Esophagus muscularis mucosa (tissue), 4 donors: ENCODE measurements at regions not wholly inside any gene's neighbourhood (a gene's known extent, or its start where the extent isn't known, plus 50 kb on each side); places are given as distances from the start of the nearest gene placed in this dataset.

ENCODE experiments used
- DNase-seq: peaks from one replicate; pipeline ENCODE4 v3.0.0-alpha.2; 2017; ENCODE audit errors: extremely low spot score
- H3K27ac ChIP-seq, 4 donors: fragments of 200-600 bp; sonication (generic); replicated peaks in 1 of 4; 1 replicate in 3 of 4; 2 replicates in 1 of 4; pipeline ENCODE4 v1.5.1; 2016 to 2019; ENCODE audit warnings: mild to moderate bottlenecking in 1 of 4
- H3K27me3 ChIP-seq, 4 donors: fragments of 200-600 bp; sonication (generic); one replicate each; pipeline versions ENCODE4 v1.5.1 to v1.6.0; 2016 to 2019
- H3K36me3 ChIP-seq, 4 donors: fragments of 200-600 bp; sonication (generic); one replicate each; pipeline ENCODE4 v1.5.1; 2016 to 2019
- H3K4me1 ChIP-seq, 4 donors: fragments of 200-600 bp; sonication (generic); one replicate each; pipeline ENCODE4 v1.5.1; 2016 to 2019
- H3K4me3 ChIP-seq, 4 donors: fragments of 200-600 bp; sonication (generic); 1 replicate in 2 of 4; 2 replicates in 2 of 4; pipeline ENCODE4 v1.5.1; 2016 to 2019; ENCODE audit warnings: mild to moderate bottlenecking in 4 of 4, moderate library complexity in 1 of 4
- H3K9me3 ChIP-seq, 4 donors: fragments of 200-600 bp; sonication (generic); 1 replicate in 3 of 4; 2 replicates in 1 of 4; pipeline ENCODE4 v1.5.1; 2016 to 2019
- EP300 ChIP-seq: sonication (generic); formaldehyde crosslinking; IDR thresholded peaks from one replicate; pipeline ENCODE4 v1.6.1; 2017; ENCODE audit warnings: antibody characterized with exemption
- POLR2A ChIP-seq: fragments of 450-650 bp; IDR thresholded peaks from one replicate; pipeline ENCODE4 v1.6.1; 2017; ENCODE audit warnings: antibody characterized with exemption, moderate library complexity, mild to moderate bottlenecking, low read depth
- POLR2AphosphoS5 ChIP-seq, 2 donors: sonication (generic); formaldehyde crosslinking; IDR thresholded peaks; one replicate each; pipeline ENCODE4 v1.6.1; 2017; ENCODE audit warnings: antibody characterized with exemption in 2 of 2
- WGBS: methylation state at CpG from one replicate; pipeline ENCODE4 v1.1.5; 2018; 5-methylcytosine and 5-hydroxymethylcytosine counted together
- intact Hi-C: fragments of 100-400 bp; cut with DNase I; formaldehyde crosslinking; loops from one replicate; pipeline ENCODE4 v1.15.1; 2023
- TF ChIP-seq, protein P1 (sequence below), 3 experiments: fragments of 200-600 bp in 2 of 3; fragments of 450-650 bp in 1 of 3; sonication (generic) in 2 of 3; IDR thresholded peaks; one replicate each; pipeline ENCODE4 v1.5.1; 2017 to 2019; ENCODE audit warnings: antibody characterized with exemption in 3 of 3, mild to moderate bottlenecking in 2 of 3, moderate library complexity in 1 of 3

DNA sequence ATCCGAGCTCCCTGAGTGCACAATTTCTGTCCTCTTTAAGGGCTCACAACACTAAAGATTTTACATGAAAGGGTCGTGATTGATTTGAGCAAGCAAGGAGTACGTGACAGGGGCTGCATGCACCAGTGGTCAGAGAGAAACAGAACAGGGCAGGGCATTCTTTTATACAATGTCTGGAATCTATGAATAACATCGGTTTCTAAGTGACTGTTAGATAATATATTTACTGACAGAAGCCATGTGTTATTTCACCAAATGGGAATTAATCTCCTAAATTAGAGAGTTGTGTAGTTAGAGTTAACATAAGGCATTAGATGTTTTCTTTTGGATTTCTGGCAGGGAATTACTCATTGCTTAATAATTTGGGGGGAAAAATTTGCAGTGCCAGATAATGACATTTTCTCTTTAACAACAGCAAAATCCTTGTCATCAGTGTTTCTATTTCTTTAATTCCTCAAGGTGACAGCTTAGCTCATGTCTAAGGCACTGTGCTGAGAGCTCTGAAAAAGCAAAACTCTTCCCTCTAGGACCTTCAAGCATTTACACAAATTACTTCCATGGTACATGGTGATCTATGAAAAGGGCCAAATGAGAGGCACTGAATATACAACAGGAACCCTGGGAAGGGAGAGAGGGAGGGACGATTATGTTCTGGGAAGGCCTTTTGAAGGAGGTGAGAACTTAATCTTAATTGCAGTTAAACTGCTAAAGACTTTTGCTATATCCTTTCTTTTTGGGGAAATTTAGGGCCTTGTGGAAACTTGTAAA is 145.0 kb downstream of the RTL3 start:
- intact Hi-C loops: loop anchor here (10.0 kb wide), 2 partner anchors 199 to 379 kb away; partner anchors contain the start of gene TAF9B
- no peaks in the 10 kb centered on the region for H3K27me3 ChIP-seq
- TF ChIP-seq POLR2A: no peak
- TF ChIP-seq, protein P1, sequence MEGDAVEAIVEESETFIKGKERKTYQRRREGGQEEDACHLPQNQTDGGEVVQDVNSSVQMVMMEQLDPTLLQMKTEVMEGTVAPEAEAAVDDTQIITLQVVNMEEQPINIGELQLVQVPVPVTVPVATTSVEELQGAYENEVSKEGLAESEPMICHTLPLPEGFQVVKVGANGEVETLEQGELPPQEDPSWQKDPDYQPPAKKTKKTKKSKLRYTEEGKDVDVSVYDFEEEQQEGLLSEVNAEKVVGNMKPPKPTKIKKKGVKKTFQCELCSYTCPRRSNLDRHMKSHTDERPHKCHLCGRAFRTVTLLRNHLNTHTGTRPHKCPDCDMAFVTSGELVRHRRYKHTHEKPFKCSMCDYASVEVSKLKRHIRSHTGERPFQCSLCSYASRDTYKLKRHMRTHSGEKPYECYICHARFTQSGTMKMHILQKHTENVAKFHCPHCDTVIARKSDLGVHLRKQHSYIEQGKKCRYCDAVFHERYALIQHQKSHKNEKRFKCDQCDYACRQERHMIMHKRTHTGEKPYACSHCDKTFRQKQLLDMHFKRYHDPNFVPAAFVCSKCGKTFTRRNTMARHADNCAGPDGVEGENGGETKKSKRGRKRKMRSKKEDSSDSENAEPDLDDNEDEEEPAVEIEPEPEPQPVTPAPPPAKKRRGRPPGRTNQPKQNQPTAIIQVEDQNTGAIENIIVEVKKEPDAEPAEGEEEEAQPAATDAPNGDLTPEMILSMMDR (IDR thresholded peaks at IDR 0.05): no peak
- TF ChIP-seq POLR2AphosphoS5 (IDR thresholded peaks at IDR 0.05): no peak
- TF ChIP-seq EP300: no peak
- DNase-seq: no peak
- H3K4me3 ChIP-seq: no peak overlapping the region
- peak overlapping the region; percentile 59 to 67 (median 66) for H3K27ac ChIP-seq
- WGBS: 33% methylated on average over 5 of the region's 5 CpGs
- no peaks in the 10 kb centered on the region for H3K9me3 ChIP-seq
- no peaks in the 10 kb centered on the region for H3K36me3 ChIP-seq
- H3K4me1 ChIP-seq: peaks cover 0 to 29% (median 17%) of the 10 kb centered on the region in 4 donors

DNA sequence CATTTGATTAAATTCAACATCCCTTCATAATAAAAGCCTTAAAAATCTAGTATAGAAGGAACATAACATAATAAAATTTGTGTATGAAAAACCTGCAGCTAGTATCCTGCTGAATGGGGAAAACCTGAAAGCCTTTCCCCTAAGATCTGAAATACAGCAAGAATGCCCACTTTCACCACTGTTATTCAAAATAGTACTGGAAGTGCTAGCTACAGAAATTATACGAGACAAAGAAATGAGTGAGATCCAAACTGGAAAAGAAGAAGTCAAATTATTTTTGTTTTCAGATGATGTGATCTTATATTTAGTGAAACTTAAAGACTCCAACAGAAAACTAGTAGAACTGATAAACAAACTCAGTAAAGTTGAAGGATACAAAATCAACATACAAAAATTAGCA is 152.9 kb downstream of the RTL3 start:
- TF ChIP-seq EP300 (no peak), POLR2AphosphoS5 (IDR thresholded peaks at IDR 0.05) (no peak)
- Histone ChIP-seq H3K27me3 (no peaks in the 10 kb centered on the region), H3K27ac (no peak overlapping the region), H3K36me3 (no peaks in the 10 kb centered on the region), H3K4me1 (no peaks in the 10 kb centered on the region), H3K9me3 (no peaks in the 10 kb centered on the region), H3K4me3 (no peak overlapping the region)
- DNase-seq: no peak
- intact Hi-C loops: no loop called here
- 72% methylated on average over 1 of the region's 1 CpG for WGBS

DNA sequence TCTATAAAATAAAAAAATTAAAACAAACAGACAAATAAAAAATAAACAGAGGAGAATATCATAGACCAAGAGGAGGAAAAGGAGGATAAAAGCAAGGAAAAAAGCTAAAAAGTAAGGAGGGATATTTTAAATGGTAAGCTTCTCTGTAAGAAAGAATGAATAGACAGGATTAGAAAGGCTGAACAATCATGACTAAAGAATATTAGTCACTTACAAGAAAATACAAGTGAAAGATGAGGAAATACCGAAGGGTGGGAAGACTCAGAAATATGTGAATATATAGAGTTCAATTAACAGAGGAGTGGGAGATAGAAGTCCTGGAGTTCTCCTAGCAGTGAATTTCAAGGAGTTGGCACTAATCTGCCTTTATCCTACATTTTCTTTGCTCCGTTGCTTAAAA is 162.6 kb downstream of the RTL3 start:
- DNase-seq: no peak
- no peak overlapping the region for H3K4me3 ChIP-seq
- H3K27me3 ChIP-seq: no peaks in the 10 kb centered on the region
- no peaks in the 10 kb centered on the region for H3K36me3 ChIP-seq
- 79% methylated on average over 2 of the region's 2 CpGs for WGBS
- H3K27ac ChIP-seq: no peak overlapping the region
- no peaks in the 10 kb centered on the region for H3K9me3 ChIP-seq
- intact Hi-C loops: no loop called here
- H3K4me1 ChIP-seq: no peaks in the 10 kb centered on the region
- TF ChIP-seq POLR2A (no peak), POLR2AphosphoS5 (IDR thresholded peaks at IDR 0.05) (no peak), EP300 (no peak)
- TF ChIP-seq, protein P1 (IDR thresholded peaks at IDR 0.05): no peak

DNA sequence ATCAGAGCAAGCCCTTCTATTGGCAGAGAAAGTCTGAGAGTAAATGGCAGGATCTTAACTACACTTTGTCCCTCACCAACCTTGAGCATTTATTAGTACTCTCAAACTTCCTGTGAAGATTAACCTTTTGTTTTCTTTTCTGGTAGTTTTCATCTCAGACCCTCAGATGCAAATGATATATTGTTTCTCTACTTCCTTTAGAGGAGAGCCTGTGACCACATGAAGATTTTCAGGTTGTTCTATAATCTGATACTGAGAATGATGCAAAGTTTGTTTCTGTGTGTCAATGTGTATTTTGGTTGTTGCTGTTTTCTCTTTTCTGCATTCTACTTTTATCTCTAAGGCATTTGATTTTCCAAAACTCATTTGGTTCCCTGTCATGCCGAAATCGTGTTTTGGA is 165.8 kb upstream of the CYSLTR1 start:
- Histone ChIP-seq H3K4me1 (no peaks in the 10 kb centered on the region), H3K27ac (no peak overlapping the region), H3K4me3 (no peak overlapping the region), H3K36me3 (no peaks in the 10 kb centered on the region), H3K9me3 (peaks cover 0 to 5% (median 0%) of the 10 kb centered on the region in 4 donors), H3K27me3 (no peaks in the 10 kb centered on the region)
- intact Hi-C loops: no loop called here
- no peak for TF ChIP-seq POLR2AphosphoS5 (IDR thresholded peaks at IDR 0.05)
- no peak for TF ChIP-seq POLR2A
- TF ChIP-seq, protein P1 (IDR thresholded peaks at IDR 0.05): no peak
- TF ChIP-seq EP300: no peak
- WGBS: 61% methylated on average over 2 of the region's 2 CpGs
- no peak for DNase-seq

DNA sequence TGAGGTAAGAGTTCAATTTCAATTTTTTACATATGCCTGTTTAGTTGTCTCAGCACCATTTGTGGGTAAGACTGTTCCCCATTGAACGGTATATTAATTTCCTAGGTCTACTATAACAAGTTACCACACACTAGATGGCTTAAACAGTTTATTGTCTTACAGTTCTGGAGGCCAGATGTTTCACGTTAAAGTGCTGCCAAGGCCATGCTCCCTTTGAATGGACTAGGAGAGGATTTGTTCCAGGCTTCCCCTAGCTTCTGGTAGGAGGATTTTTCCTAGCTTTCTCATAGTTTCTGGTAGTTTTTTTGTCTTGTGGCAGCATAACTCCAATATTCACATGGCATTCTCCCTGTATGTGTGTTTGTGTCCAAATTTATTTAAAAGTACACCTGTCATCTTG is 149.3 kb upstream of the CYSLTR1 start:
- 10% methylated on average over 2 of the region's 2 CpGs for WGBS
- intact Hi-C loops: no loop called here
- Histone ChIP-seq H3K4me3 (no peak overlapping the region), H3K27me3 (no peaks in the 10 kb centered on the region), H3K4me1 (no peaks in the 10 kb centered on the region), H3K9me3 (no peaks in the 10 kb centered on the region), H3K36me3 (no peaks in the 10 kb centered on the region), H3K27ac (no peak overlapping the region)
- TF ChIP-seq EP300: no peak
- no peak for TF ChIP-seq POLR2AphosphoS5 (IDR thresholded peaks at IDR 0.05)
- TF ChIP-seq, protein P1 (IDR thresholded peaks at IDR 0.05): no peak
- DNase-seq: no peak
